Islet of Langerhans (tissue), 1 donor: ENCODE measurements at regions not wholly inside any gene's neighbourhood (a gene's known extent, or its start where the extent isn't known, plus 50 kb on each side); places are given as distances from the start of the nearest gene placed in this dataset.
"Not testable (repeated sequence)": the region's sequence is repeated elsewhere in the genome, so short reads cannot be mapped to it uniquely, and the experiment has no call there.

Experiments used
- FAIRE-seq: peaks from one replicate; lab custom pipeline; 2011; peaks lifted over from hg19 to GRCh38; lab: Jason Lieb, UNC

GRCh38 chr11:112310848-112311247 lies 50.2 kb upstream of the PLET1 start:
- no peak for FAIRE-seq

- no peak for FAIRE-seq
Measured at GRCh38 chr11:112315057-112315720, 54.5 kb upstream of the PLET1 start.

- FAIRE-seq: no peak
Measured at GRCh38 chr11:112315861-112316739, 55.4 kb upstream of the PLET1 start.

GRCh38 chr11:112316971-112317370 lies 56.3 kb upstream of the PLET1 start:
- no peak for FAIRE-seq

GRCh38 chr11:112318184-112318591 lies 57.5 kb upstream of the PLET1 start:
- FAIRE-seq: no peak

- FAIRE-seq: no peak
Measured at GRCh38 chr11:112318661-112319060, 58.0 kb upstream of the PLET1 start.

- FAIRE-seq: no peak
Measured at GRCh38 chr11:112320668-112321067, 60.0 kb upstream of the PLET1 start.

GRCh38 chr11:112321501-112322172 lies 61.0 kb upstream of the PLET1 start:
- FAIRE-seq: peak; percentile 64

GRCh38 chr11:112322173-112322790 lies 61.6 kb upstream of the PLET1 start:
- FAIRE-seq: no peak

GRCh38 chr11:112334381-112334780 lies 73.7 kb upstream of the PLET1 start:
- no peak for FAIRE-seq

- FAIRE-seq: no peak
Measured at GRCh38 chr11:112336356-112336886, 75.8 kb upstream of the PLET1 start.

- FAIRE-seq: no peak
Measured at GRCh38 chr11:112339566-112339965, 78.9 kb upstream of the PLET1 start.

- FAIRE-seq: no peak
Measured at GRCh38 chr11:112343368-112344039, 82.8 kb upstream of the PLET1 start.

GRCh38 chr11:112344040-112344413 lies 83.4 kb upstream of the PLET1 start:
- FAIRE-seq: no peak

GRCh38 chr11:112345166-112345565 lies 84.5 kb upstream of the PLET1 start:
- FAIRE-seq: no peak

GRCh38 chr11:112345706-112346105 lies 85.0 kb upstream of the PLET1 start:
- FAIRE-seq: no peak

GRCh38 chr11:112346586-112346985 lies 85.9 kb upstream of the PLET1 start:
- no peak for FAIRE-seq

GRCh38 chr11:112348480-112349029 lies 87.9 kb upstream of the PLET1 start:
- FAIRE-seq: no peak

GRCh38 chr11:112351423-112351822 lies 90.8 kb upstream of the PLET1 start:
- not testable (repeated sequence) for FAIRE-seq

- no peak for FAIRE-seq
Measured at GRCh38 chr11:112352907-112353306, 92.2 kb upstream of the PLET1 start.

GRCh38 chr11:112354364-112354763 lies 93.7 kb upstream of the PLET1 start:
- FAIRE-seq: no peak

GRCh38 chr11:112355726-112356125 lies 95.1 kb upstream of the PLET1 start:
- FAIRE-seq: no peak
